ENCODE measurements at regions not wholly inside any gene's neighbourhood (a gene's known extent, or its start where the extent isn't known, plus 50 kb on each side); places are given as distances from the start of the nearest gene placed in this dataset.

GRCh38 chr16:86668136-86668910 lies 90.0 kb downstream of the FOXL1 start:
- peak in 1 of 2 donors; percentile 37 for TF ChIP-seq POLR2A (IDR thresholded peaks at IDR 0.05)
- TF ChIP-seq CTCF (IDR thresholded peaks at IDR 0.05) = no peak

Data from heart left ventricle (tissue), 13 donors.